IMR-90 (cell line): ENCODE measurements at regions not wholly inside any gene's neighbourhood (a gene's known extent, or its start where the extent isn't known, plus 50 kb on each side); places are given as distances from the start of the nearest gene placed in this dataset.

Experiments
- ATAC-seq: fragments of 200-7000 bp; cut with Tn5 transposase; 2 replicates; pipeline ENCODE4 v1.9.1; 2020; ENCODE audit warnings: low read depth, mild to moderate bottlenecking, moderate library complexity
- BruUV-seq: library from RNA; stranded (reverse); fragments of 400-500 nt; replicated peaks from 2 replicates; lab custom pipeline; 2021; lab: Mats Ljungman, UMichigan
- CTCF ChIA-PET: fragments of 300-600 bp; formaldehyde crosslinking; extraction: SDS; loops from one replicate; lab custom pipeline; 2021; ENCODE audit warnings: antibody characterized with exemption; lab: Yijun Ruan, JAX
- POLR2A ChIA-PET: fragments of 300-600 bp; sonication (Branson Sonifier 250); formaldehyde crosslinking; loops from one replicate; lab custom pipeline; 2022; ENCODE audit warnings: antibody characterized with exemption; ENCODE audit not compliant: unreplicated experiment; lab: Charles Lee
- DNase-seq: peaks from one replicate; pipeline ENCODE4 v3.0.0; 2013
- H2AFZ ChIP-seq: replicated peaks from 2 replicates; pipeline ENCODE3; 2013; ENCODE audit warnings: low read length, mild to moderate bottlenecking; ENCODE audit not compliant: poor library complexity
- H2AK5ac ChIP-seq: 2 replicates; pipeline ENCODE4 v1.6.1; 2013; ENCODE audit warnings: low read depth, low read length, inconsistent platforms
- H2AK9ac ChIP-seq: replicated peaks from 2 replicates; pipeline ENCODE3; 2013; ENCODE audit warnings: mild to moderate bottlenecking, low read depth, low read length, moderate library complexity; ENCODE audit not compliant: poor library complexity
- H2BK120ac ChIP-seq: 2 replicates; pipeline ENCODE4 v1.6.1; 2013; ENCODE audit warnings: low read depth, low read length, inconsistent platforms
- H2BK15ac ChIP-seq: 3 replicates; pipeline ENCODE4 v1.6.1; 2013; ENCODE audit warnings: low read depth, low read length, inconsistent platforms
- H2BK20ac ChIP-seq: 2 replicates; pipeline ENCODE4 v1.6.1; 2013; ENCODE audit warnings: low read depth, mild to moderate bottlenecking, inconsistent platforms, low read length, moderate library complexity
- H2BK5ac ChIP-seq: 2 replicates; pipeline ENCODE4 v1.6.1; 2013; ENCODE audit warnings: mild to moderate bottlenecking, low read depth, low read length, inconsistent platforms; ENCODE audit not compliant: poor library complexity, severe bottlenecking
- H3K14ac ChIP-seq: replicated peaks from 2 replicates; pipeline ENCODE4 v1.6.1; 2013; ENCODE audit warnings: low read depth, low read length, inconsistent platforms
- H3K18ac ChIP-seq: 2 replicates; pipeline ENCODE4 v1.6.1; 2013; ENCODE audit warnings: low read depth, low read length, control low read depth
- H3K23ac ChIP-seq: 2 replicates; pipeline ENCODE4 v1.6.1; 2013; ENCODE audit warnings: low read depth, low read length, inconsistent platforms
- H3K27ac ChIP-seq: 2 replicates; pipeline ENCODE4 v1.5.1; 2013; ENCODE audit warnings: mild to moderate bottlenecking, control low read depth, low read length; ENCODE audit not compliant: insufficient read depth
- H3K27me3 ChIP-seq: 2 replicates; pipeline ENCODE4 v1.6.1; 2013; ENCODE audit warnings: low read length; ENCODE audit not compliant: control insufficient read depth, insufficient read depth
- H3K36me3 ChIP-seq: 2 replicates; pipeline ENCODE4 v1.6.1; 2013; ENCODE audit warnings: low read length, mixed read lengths; ENCODE audit not compliant: control insufficient read depth, insufficient read depth
- H3K4ac ChIP-seq: 2 replicates; pipeline ENCODE4 v1.6.1; 2013; ENCODE audit warnings: low read depth, low read length, inconsistent platforms
- H3K4me1 ChIP-seq: 2 replicates; pipeline ENCODE4 v1.6.1; 2013; ENCODE audit warnings: low read length, mixed read lengths; ENCODE audit not compliant: control insufficient read depth, insufficient read depth
- H3K4me2 ChIP-seq: 2 replicates; pipeline ENCODE4 v1.6.1; 2013; ENCODE audit warnings: low read depth, mild to moderate bottlenecking, control low read depth, low read length, moderate library complexity
- H3K4me3 ChIP-seq: 2 replicates; pipeline ENCODE4 v1.5.1; 2013; ENCODE audit warnings: low read depth, mild to moderate bottlenecking, control low read depth, low read length, moderate library complexity; ENCODE audit not compliant: insufficient read depth
- H3K56ac ChIP-seq: 2 replicates; pipeline ENCODE4 v1.6.1; 2013; ENCODE audit warnings: low read length, inconsistent platforms; ENCODE audit not compliant: insufficient read depth; ENCODE audit errors: extremely low read depth
- H3K79me1 ChIP-seq, 2 experiments: 2 replicates each; pipeline ENCODE4 v1.6.1; 2013; ENCODE audit warnings: low read length in 2 of 2, inconsistent platforms in 1 of 2, low read depth in 1 of 2
- H3K9ac ChIP-seq: 2 replicates; pipeline ENCODE4 v1.6.1; 2013; ENCODE audit warnings: low read depth, low read length, control low read depth
- H3K9me1 ChIP-seq: 2 replicates; pipeline ENCODE4 v1.6.1; 2013; ENCODE audit warnings: low read length, inconsistent platforms; ENCODE audit not compliant: insufficient read depth
- H3K9me3 ChIP-seq: 2 replicates; pipeline ENCODE4 v1.6.1; 2013; ENCODE audit warnings: low read length; ENCODE audit not compliant: control insufficient read depth, insufficient read depth
- H4K20me1 ChIP-seq: 2 replicates; pipeline ENCODE4 v1.6.1; 2013; ENCODE audit warnings: low read length, inconsistent platforms; ENCODE audit not compliant: insufficient read depth
- H4K5ac ChIP-seq: 2 replicates; pipeline ENCODE4 v1.6.1; 2013; ENCODE audit warnings: mild to moderate bottlenecking, low read depth, low read length, control low read depth
- H4K8ac ChIP-seq, 2 experiments: 2 replicates each; pipeline ENCODE4 v1.6.1; 2013; ENCODE audit warnings: low read depth in 2 of 2, low read length in 2 of 2, control low read depth in 1 of 2, inconsistent platforms in 1 of 2
- H4K91ac ChIP-seq: 2 replicates; pipeline ENCODE4 v1.6.1; 2013; ENCODE audit warnings: low read depth, low read length, inconsistent platforms; ENCODE audit not compliant: insufficient read depth
- CEBPB ChIP-seq: IDR thresholded peaks from 2 replicates; pipeline ENCODE4 v1.6.1; 2012; ENCODE audit warnings: low read depth, low read length, improper control_type of control experiment
- CHD1 ChIP-seq: IDR thresholded peaks from 2 replicates; pipeline ENCODE4 v1.6.1; 2012; ENCODE audit warnings: low read depth, low read length, improper control_type of control experiment
- ELK1 ChIP-seq: fragments of 150-350 bp; IDR thresholded peaks from 2 replicates; pipeline ENCODE4 v1.6.1; 2016; ENCODE audit warnings: low read depth, mild to moderate bottlenecking, low read length, moderate library complexity, borderline replicate concordance
- MAFK ChIP-seq: IDR thresholded peaks from 2 replicates; pipeline ENCODE4 v1.6.1; 2012; ENCODE audit warnings: low read depth, low read length, improper control_type of control experiment
- MXI1 ChIP-seq: IDR thresholded peaks from 2 replicates; pipeline ENCODE4 v1.6.1; 2012; ENCODE audit warnings: low read depth, mild to moderate bottlenecking, low read length, moderate library complexity, borderline replicate concordance
- NFE2L2 ChIP-seq: fragments of 150-350 bp; IDR thresholded peaks from 2 replicates; pipeline ENCODE4 v1.6.1; 2016; ENCODE audit warnings: low read depth, mild to moderate bottlenecking, low read length
- POLR2A ChIP-seq: IDR thresholded peaks from 2 replicates; pipeline ENCODE4 v1.6.1; 2012; ENCODE audit warnings: mild to moderate bottlenecking, low read depth, low read length
- RCOR1 ChIP-seq: IDR thresholded peaks from 2 replicates; pipeline ENCODE4 v1.6.1; 2012; ENCODE audit warnings: mild to moderate bottlenecking, low read length, improper control_type of control experiment; ENCODE audit not compliant: insufficient replicate concordance
- SMC3 ChIP-seq: fragments of 150-350 bp; IDR thresholded peaks from 2 replicates; pipeline ENCODE4 v1.6.1; 2016; ENCODE audit warnings: low read depth, mild to moderate bottlenecking, antibody characterized with exemption, low read length, moderate library complexity
- WGBS, 2 experiments: methylation state at CpG; one replicate each; pipeline versions ENCODE4 v1.1.5 to v1.1.7; 2013; ENCODE audit warnings: missing lambda C conversion rate in 2 of 2; ENCODE audit not compliant: insufficient read length in 1 of 2; ENCODE audit errors: extremely low coverage in 2 of 2; 5-methylcytosine and 5-hydroxymethylcytosine counted together
- dilution Hi-C: fragments of 300-500 bp; cut with HindIII; formaldehyde crosslinking; loops from one replicate; pipeline ENCODE4 v1.14.3; 2018; ENCODE audit warnings: low sequenced_read_pairs; ENCODE audit not compliant: unreplicated experiment
- in situ Hi-C: fragments of 300-500 bp; cut with MboI; formaldehyde crosslinking; loops from 3 replicates; pipeline ENCODE4 v1.14.3; 2019; ENCODE audit warnings: low sequenced_read_pairs, inconsistent platforms, mixed read lengths
- intact Hi-C: fragments of 100-400 bp; cut with micrococcal nuclease; formaldehyde crosslinking; loops from 2 replicates; pipeline ENCODE4 v1.10.0; 2022
- TF ChIP-seq, protein P1 (sequence below): fragments of 150-350 bp; IDR thresholded peaks from 2 replicates; pipeline ENCODE4 v1.6.1; 2017; ENCODE audit warnings: mild to moderate bottlenecking, antibody characterized with exemption, low read length, low read depth

DNA sequence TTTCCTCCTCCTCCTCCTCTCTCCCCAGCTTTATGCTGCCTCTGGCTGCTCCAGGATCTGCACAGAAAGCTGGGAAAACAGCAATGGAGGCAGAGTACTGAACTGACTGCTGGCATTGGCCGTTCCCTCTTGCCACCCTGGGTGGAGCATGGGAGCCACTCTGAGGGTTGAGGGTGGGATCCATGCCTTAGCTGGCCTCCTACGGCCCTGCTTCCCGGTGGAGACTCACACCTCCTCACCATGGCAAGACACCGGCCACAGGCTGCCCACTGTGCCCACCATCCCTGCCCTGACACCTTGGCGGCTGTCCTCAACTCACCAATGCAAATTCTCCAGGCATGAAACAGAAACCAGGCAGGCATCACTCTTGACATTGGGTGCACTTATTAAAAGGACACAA lies 832.3 kb upstream of the ID2 start:
- Histone ChIP-seq H3K23ac (no peak overlapping the region), H3K27me3 (no peaks in the 10 kb centered on the region), H3K4me1 (peaks cover 8% of the 10 kb centered on the region), H3K27ac (no peak overlapping the region), H2BK20ac (peak overlapping the region; percentile 34; the same call in 1 of the 2 replicates), H2BK15ac (no peak overlapping the region), H3K9ac (no peak overlapping the region), H3K4me2 (no peak overlapping the region), H4K5ac (no peak overlapping the region), H3K4ac (no peak overlapping the region; the same call in 1 of the 2 replicates), H4K20me1 (no peaks in the 10 kb centered on the region), H3K9me3 (no peaks in the 10 kb centered on the region), H2AFZ (no peak overlapping the region), H3K36me3 (no peaks in the 10 kb centered on the region), H3K79me1 (no peaks in the 10 kb centered on the region), H2BK120ac (peak overlapping the region; percentile 27; the same call in 1 of the 2 replicates), H4K91ac (peak overlapping the region; percentile 6; the same call in 1 of the 2 replicates), H3K56ac (no peak overlapping the region), H3K18ac (no peak overlapping the region), H4K8ac (no peak overlapping the region), H3K4me3 (no peak overlapping the region), H2AK5ac (peak overlapping the region; percentile 59; the same call in 1 of the 2 replicates), H3K9me1 (peaks cover 12% of the 10 kb centered on the region; the same call in 1 of the 2 replicates), H3K14ac (no peak overlapping the region), H2BK5ac (no peak overlapping the region), H2AK9ac (no peak overlapping the region)
- POLR2A ChIA-PET: no interaction called here
- ATAC-seq: no peak
- DNase-seq: no peak
- no CpG with 5 or more reads among the region's 5 CpGs for WGBS, 2 experiments
- no peak for TF ChIP-seq NFE2L2
- TF ChIP-seq, protein P1, sequence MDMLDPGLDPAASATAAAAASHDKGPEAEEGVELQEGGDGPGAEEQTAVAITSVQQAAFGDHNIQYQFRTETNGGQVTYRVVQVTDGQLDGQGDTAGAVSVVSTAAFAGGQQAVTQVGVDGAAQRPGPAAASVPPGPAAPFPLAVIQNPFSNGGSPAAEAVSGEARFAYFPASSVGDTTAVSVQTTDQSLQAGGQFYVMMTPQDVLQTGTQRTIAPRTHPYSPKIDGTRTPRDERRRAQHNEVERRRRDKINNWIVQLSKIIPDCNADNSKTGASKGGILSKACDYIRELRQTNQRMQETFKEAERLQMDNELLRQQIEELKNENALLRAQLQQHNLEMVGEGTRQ: no peak
- no peak for TF ChIP-seq RCOR1
- no peak for TF ChIP-seq POLR2A
- TF ChIP-seq CEBPB: no peak
- no peak for TF ChIP-seq MXI1
- TF ChIP-seq MAFK: no peak
- TF ChIP-seq SMC3: no peak
- no peak for TF ChIP-seq ELK1
- no peak for TF ChIP-seq CHD1
- intact Hi-C loops (loop anchor here (5.0 kb wide), 1 partner anchor 833 kb away; the partner anchor contains the start of gene ID2), dilution Hi-C loops (no loop called here), in situ Hi-C loops (loop anchor here (25.0 kb wide), 1 partner anchor 838 kb away; the partner anchor contains the start of gene ID2)
- CTCF ChIA-PET: interaction anchor here (2.7 kb wide), 1 partner anchor 13 kb away, joined by 8 read pairs; no protein-coding TSS in a partner anchor
- BruUV-seq: no TSS peak
